NCI-H1048 (cell line): ENCODE measurements at regions not wholly inside any gene's neighbourhood (a gene's known extent, or its start where the extent isn't known, plus 50 kb on each side); places are given as distances from the start of the nearest gene placed in this dataset.

ENCODE experiments used
- DNase-seq: peaks from one replicate; lab custom pipeline; 2025; lab: John Stamatoyannopoulos, UW

DNA sequence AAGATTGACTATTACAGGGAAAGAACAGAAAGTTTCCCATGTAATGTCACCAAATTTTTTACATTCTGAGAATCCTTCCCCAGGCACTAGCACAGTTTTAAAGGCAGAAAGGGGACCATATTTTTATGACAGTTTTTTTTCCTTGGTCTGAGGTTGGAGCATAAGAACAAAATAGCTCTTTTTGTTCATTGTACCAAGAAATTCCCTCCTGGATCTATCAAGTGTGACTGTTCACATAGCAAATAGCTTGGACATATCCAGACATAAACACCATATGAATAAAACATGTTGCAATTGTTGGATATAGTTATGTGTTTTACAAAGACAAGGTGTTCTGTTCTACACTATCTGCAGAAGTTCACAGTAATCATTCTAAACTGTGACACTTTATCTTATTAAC, 182.4 kb upstream of the ADGRL2 start:
- no peak for DNase-seq

DNA sequence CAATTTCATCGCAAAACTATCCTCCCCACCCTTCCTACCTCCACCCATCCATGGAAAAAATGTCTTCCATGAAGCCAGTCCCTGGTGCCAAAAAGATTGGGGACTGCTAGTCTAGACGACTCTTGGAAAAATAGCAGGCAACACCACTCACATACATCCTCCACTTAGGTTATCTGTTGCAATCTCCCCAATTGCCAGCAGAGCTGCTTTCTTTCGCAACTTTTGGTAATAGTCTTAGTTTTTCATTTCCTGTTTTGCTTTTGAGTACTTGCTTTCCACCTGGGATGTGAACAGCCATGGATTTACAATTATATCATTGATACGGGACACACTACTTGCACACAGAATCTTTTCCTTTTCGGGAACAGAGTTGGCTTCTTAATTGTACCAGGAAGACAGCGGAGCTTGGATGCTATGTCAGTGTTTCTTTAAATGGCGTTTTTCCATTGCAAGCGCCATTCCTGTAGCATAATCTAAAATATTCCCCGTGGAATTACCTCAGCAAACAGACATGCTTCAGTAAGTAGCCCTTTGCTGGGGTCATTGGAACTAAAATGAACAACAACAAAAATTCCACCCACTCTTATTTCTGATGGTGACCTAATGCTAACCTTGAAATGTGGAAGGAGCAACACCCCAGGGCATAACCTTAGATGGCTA, 183.3 kb upstream of the ADGRL2 start:
- DNase-seq: no peak

- no peak for DNase-seq
Observed at GRCh38 chr1:81613803-81614202, 186.9 kb upstream of the ADGRL2 start.

- no peak for DNase-seq
Observed at GRCh38 chr1:81607924-81608323, 192.8 kb upstream of the ADGRL2 start.

DNA sequence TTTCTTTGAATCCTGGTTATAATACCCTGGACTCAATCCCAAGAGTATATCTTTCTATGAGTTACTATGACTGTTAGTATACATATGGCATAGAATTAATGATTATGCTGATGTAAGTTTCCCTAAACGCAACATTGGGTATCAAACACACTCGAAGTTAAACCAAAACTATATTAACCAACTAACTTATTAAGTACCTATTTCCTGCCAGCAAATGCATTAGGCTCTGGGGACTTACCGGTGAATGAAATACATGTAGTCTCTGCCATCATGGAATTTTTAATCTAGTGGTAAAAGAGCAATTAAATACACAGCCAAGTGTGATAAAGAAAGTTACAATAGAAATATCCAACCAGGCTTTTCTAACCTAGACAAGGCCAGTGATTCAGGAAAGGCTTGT, 193.6 kb upstream of the ADGRL2 start:
- DNase-seq: no peak

DNA sequence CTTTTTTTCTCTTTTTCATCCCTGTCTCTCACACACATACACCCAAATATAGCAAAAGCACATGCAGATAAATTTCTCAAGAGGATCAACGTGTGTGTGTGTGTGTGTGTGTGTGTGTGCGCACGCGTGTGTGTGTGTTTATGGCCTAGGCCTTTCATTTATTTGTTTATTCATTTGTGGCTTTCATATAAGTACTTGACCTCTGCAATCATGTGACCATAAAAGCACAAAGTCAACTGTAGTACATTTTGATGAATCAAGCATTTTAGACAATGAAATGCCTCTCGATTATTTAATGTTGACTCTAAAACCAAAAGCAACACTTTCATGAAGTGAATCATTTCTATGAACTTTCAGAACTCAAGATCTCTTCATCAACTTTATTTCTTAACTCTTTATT, 194.1 kb upstream of the ADGRL2 start:
- DNase-seq: no peak

GRCh38 chr1:81605023-81605422, 195.7 kb upstream of the ADGRL2 start:
- DNase-seq: no peak

- no peak for DNase-seq
Observed at GRCh38 chr1:81600878-81601622, 199.7 kb upstream of the ADGRL2 start.

GRCh38 chr1:81600363-81600762, 200.4 kb upstream of the ADGRL2 start:
- DNase-seq: no peak

DNA sequence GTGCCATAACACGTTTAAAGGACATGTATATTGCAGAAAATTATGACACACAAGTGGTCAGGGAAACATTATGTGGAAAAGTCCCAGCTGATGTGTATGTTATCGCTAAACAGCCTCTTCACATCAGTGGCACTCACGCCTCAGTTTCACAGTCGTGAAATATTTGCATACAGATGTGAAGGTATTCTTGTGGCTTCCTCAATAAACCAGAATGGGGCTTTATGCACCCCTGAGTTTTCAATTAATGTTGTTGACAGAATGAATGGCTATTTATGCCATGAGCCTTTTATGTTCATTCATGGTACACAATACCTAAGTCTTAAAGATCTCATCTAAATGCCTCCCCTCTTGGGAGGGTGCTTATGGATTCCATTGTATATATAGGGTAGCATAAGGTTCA, 202.1 kb upstream of the ADGRL2 start:
- DNase-seq: no peak

DNA sequence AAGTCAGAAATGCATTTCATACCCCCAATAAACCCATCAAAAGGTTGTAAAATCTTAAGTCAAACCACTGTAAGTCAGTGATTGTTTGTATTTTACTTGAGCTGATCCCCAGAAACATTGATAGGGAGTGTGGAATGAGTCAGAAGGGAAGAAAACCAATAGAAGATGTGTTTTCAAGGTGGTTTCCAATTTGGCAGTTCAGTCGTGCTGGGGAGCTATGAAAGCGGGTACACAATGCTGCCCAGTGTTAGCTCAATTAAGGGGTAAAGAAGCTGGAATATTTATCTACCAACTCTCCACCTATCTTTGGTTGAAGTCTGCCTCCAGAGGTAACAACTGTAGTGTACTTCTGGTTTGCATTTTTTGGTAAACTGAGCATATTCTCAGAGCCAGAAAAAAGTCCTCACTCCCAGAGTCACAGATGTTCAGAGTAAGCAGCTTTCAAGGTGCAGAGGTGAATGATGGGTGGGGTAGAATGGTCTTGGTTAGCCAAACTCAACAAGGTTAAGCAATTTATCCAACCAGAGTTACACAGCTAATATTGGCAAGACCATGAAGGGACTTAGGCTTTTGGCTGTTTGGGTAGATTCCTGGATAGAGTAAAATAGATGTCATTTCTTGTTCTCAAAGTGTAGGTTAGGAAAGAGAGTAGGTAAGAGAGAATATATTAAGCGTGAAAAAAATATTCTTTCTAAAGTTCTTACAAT, 202.9 kb upstream of the ADGRL2 start:
- no peak for DNase-seq

DNA sequence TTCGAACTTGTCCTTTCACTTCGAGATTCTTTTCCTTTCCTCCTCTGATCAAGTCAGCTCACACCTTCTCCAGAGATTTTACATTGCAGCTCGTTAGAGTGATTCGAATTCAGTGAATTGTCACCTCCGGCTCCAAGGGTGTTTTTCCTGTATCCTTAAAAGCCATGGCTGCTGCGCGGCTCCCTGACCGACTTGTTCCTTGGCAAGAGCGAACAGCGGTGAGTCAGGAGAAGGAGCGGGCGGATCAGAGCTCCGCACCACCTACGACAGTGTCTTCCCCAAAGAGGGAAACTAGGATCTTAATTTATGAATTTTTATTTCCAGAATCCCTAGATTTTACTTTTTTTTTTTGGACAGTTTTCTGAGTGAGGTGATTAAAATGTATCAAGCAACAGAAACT, 204.4 kb upstream of the ADGRL2 start:
- no peak for DNase-seq

DNA sequence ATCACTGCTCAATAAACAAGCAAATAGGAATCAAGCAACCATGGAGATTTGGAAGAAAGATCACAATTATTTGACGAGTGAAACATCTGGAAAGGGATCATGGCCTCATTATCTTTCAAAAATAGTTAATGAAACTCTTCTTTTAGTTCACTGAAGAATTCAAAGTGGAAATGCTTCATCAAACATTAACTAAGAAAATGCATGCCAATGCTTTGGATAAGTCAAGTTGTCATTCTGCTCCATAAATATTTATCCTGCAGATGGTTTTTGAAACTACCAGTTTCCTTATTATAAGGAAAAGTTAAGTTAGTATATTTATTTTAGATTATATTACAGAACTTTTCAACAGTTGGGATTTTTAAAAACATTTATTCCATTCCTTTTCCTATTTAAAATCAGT, 206.5 kb upstream of the ADGRL2 start:
- no peak for DNase-seq

DNA sequence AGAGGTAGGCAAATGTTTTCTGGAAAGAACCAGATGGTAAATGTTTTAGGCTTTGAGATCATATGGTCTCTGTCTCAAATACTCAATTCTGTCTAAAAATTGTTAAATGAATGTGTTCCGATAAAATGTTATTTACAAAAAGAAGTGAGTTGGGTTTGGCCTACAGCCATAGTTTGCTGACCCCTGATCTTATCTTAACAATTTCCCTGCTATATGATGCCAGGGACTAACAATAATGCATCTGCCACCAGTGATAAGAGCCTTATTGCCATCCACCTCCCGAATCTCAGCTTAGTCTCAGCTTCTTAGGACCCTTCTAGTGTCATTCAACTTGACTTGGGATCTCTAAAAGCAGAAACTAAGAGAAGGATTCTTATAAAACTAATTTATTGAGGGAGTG, 208.5 kb upstream of the ADGRL2 start:
- DNase-seq: no peak

DNA sequence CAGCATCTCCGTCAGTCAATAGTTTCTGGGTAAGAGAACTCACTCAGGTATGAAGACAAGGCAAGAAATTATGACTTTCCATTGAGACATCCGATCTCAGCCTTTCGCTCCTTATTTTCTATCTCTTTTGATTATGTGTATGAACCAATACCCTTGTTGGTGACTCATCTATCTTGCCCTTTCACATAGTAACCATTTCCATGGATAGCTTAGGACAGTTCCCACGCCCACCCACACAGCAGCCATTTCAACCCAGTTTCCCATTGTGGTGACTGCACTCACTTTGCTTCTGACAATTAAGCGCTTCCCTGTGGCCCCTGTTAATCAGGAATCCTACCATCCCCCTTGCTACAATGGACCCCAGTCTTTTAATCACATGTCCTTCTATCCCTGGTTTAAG, 210.6 kb upstream of the ADGRL2 start:
- no peak for DNase-seq

- no peak for DNase-seq
Observed at GRCh38 chr1:81588149-81588548, 212.6 kb upstream of the ADGRL2 start.

DNA sequence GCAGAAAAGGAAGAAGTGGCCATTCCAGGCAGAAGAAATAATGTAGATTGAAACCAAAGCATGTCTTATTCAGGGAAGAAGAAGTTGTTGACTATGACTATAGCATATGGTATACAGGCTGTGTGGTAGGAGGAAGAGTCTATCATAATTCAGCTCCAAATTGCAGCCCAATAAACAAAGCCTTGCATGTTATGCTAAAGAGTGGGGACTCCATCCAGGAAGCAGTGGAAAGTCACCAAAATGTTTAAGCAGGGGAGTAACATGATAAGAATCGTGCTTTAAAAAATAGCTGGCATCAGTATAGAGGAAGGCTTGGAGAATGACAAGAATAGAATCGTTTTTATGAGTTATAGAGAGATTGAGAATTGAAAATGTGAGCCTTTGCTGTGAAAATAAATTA, 213.3 kb upstream of the ADGRL2 start:
- no peak for DNase-seq

- DNase-seq: no peak
Observed at GRCh38 chr1:81585371-81585770, 215.4 kb upstream of the ADGRL2 start.

DNA sequence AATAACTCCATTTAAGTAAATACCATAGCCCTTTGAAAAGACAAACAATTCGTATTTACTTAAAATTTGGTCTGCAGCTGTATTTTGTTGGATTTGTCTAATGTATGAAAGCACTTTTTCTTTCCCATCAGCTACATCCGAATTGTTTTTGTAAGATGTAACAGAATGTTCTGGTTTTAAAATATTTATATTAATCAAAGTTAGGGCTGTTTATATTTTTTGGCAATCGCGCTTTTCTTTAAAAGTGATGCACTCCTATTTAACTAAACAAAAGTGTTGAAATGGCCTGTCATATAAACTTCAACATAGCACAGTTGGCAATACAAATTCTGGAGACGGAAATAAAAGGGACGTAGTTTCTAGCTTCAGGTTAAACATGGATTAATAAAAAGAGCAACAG, 216.3 kb upstream of the ADGRL2 start:
- DNase-seq: no peak

- DNase-seq: no peak
Observed at GRCh38 chr1:81583878-81584277, 216.9 kb upstream of the ADGRL2 start.

GRCh38 chr1:81582467-81582986, 218.2 kb upstream of the ADGRL2 start:
- DNase-seq: no peak

GRCh38 chr1:81578867-81579266, 221.9 kb upstream of the ADGRL2 start:
- no peak for DNase-seq
